GM12873 (cell line): ENCODE measurements at regions not wholly inside any gene's neighbourhood (a gene's known extent, or its start where the extent isn't known, plus 50 kb on each side); places are given as distances from the start of the nearest gene placed in this dataset.
A peak's percentile ranks its signal among the peaks of the same experiment; 100 is the strongest.

ENCODE experiments used
- CTCF ChIP-seq: IDR thresholded peaks from 2 replicates; pipeline ENCODE4 v1.5.1; 2012; ENCODE audit warnings: low read depth, mild to moderate bottlenecking, moderate library complexity, low read length, control low read depth; ENCODE audit not compliant: insufficient read depth; ENCODE audit errors: missing control alignments

GRCh38 chr6:164098857-164099267 lies 684.3 kb downstream of the QKI start:
- TF ChIP-seq CTCF, result no peak

- TF ChIP-seq CTCF, result peak; percentile 21
Measured at GRCh38 chr6:164097551-164098398, 683.3 kb downstream of the QKI start.

GRCh38 chr6:164097056-164097455 lies 682.5 kb downstream of the QKI start:
- no peak for TF ChIP-seq CTCF

GRCh38 chr6:164095056-164095455 lies 680.5 kb downstream of the QKI start:
- TF ChIP-seq CTCF, result no peak

- TF ChIP-seq CTCF, result no peak
Measured at GRCh38 chr6:164087870-164088269, 673.4 kb downstream of the QKI start.

GRCh38 chr6:164087211-164087610 lies 672.7 kb downstream of the QKI start:
- no peak for TF ChIP-seq CTCF

- TF ChIP-seq CTCF, result no peak
Measured at GRCh38 chr6:164086076-164086887, 671.8 kb downstream of the QKI start.
